ENCODE measurements at regions not wholly inside any gene's neighbourhood (a gene's known extent, or its start where the extent isn't known, plus 50 kb on each side); places are given as distances from the start of the nearest gene placed in this dataset.

- no peak for DNase-seq (ENCODE audit: low spot score)
Observed at GRCh38 chr3:130260918-130261317, 84.6 kb upstream of the COL6A5 start.

GRCh38 chr3:130263708-130264107, 81.8 kb upstream of the COL6A5 start:
- DNase-seq (ENCODE audit: low spot score): no peak

GRCh38 chr3:130266817-130267216, 78.7 kb upstream of the COL6A5 start:
- no peak for DNase-seq (ENCODE audit: low spot score)

GRCh38 chr3:130276203-130276803, 69.2 kb upstream of the COL6A5 start:
- peak; percentile 62 for DNase-seq (ENCODE audit: low spot score)

- DNase-seq (ENCODE audit: low spot score): no peak
Observed at GRCh38 chr3:130288670-130289069, 56.8 kb upstream of the COL6A5 start.

- DNase-seq (ENCODE audit: low spot score): no peak
Observed at GRCh38 chr3:130291148-130291547, 54.3 kb upstream of the COL6A5 start.

- DNase-seq (ENCODE audit: low spot score): no peak
Observed at GRCh38 chr3:130293247-130293646, 52.2 kb upstream of the COL6A5 start.

Measured in kidney capillary endothelial cell (primary cell).